AG04450 (cell line): ENCODE measurements at regions not wholly inside any gene's neighbourhood (a gene's known extent, or its start where the extent isn't known, plus 50 kb on each side); places are given as distances from the start of the nearest gene placed in this dataset.

Experiments
- CTCF ChIA-PET: fragments of 300-600, 350-600 bp; formaldehyde crosslinking; extraction: SDS; loops from one replicate; lab custom pipeline; 2022; ENCODE audit warnings: antibody characterized with exemption, inconsistent platforms; lab: Charles Lee
- POLR2A ChIA-PET: fragments of 350-600 bp; formaldehyde crosslinking; extraction: SDS; loops from one replicate; lab custom pipeline; 2021; ENCODE audit warnings: antibody characterized with exemption, inconsistent platforms; lab: Yijun Ruan, JAX
- DNase-seq: peaks from one replicate; pipeline ENCODE4 v3.0.0-alpha.2; 2011; ENCODE audit warnings: low read depth, low spot score
- H3K27ac ChIP-seq: one replicate; pipeline ENCODE4 v1.5.1; 2012; ENCODE audit warnings: low read depth, low read length, control low read depth
- H3K27me3 ChIP-seq: one replicate; pipeline ENCODE4 v1.6.0; 2012; ENCODE audit warnings: low read length; ENCODE audit not compliant: control insufficient read depth, insufficient read depth
- H3K4me3 ChIP-seq: 2 replicates; pipeline ENCODE4 v1.5.1; 2011; ENCODE audit warnings: mild to moderate bottlenecking, low read depth, low read length, control low read depth
- H3K9me3 ChIP-seq: 2 replicates; pipeline ENCODE4 v1.5.1; 2012; ENCODE audit warnings: low read length; ENCODE audit not compliant: control insufficient read depth, insufficient read depth
- TF ChIP-seq, protein P1 (sequence below): IDR thresholded peaks from 2 replicates; pipeline ENCODE4 v1.5.1; 2011; ENCODE audit warnings: low read depth, low read length, control low read depth, inconsistent platforms

DNA sequence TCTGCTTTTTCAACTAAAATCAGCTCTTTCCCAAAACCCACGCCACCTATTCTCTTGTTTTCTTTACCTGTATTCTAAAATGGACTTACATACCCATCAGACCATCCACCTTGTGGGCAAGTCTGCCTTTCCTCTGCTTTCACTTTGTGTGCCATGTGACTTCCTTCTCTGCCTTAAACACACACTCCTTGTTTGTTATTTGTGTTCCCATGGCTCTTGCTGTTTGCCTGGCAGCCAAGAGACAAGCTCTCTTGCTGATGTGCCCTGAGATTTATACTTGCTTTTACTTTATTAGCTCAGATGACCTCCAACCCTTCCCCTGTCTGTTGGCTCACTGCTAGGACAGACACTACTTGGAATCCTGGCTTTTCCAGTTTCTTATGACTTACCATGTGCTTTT is 309.7 kb upstream of the LRRTM4 start:
- DNase-seq = no peak
- ChIA-PET CTCF (no interaction called here), POLR2A (no interaction called here)
- TF ChIP-seq, protein P1, sequence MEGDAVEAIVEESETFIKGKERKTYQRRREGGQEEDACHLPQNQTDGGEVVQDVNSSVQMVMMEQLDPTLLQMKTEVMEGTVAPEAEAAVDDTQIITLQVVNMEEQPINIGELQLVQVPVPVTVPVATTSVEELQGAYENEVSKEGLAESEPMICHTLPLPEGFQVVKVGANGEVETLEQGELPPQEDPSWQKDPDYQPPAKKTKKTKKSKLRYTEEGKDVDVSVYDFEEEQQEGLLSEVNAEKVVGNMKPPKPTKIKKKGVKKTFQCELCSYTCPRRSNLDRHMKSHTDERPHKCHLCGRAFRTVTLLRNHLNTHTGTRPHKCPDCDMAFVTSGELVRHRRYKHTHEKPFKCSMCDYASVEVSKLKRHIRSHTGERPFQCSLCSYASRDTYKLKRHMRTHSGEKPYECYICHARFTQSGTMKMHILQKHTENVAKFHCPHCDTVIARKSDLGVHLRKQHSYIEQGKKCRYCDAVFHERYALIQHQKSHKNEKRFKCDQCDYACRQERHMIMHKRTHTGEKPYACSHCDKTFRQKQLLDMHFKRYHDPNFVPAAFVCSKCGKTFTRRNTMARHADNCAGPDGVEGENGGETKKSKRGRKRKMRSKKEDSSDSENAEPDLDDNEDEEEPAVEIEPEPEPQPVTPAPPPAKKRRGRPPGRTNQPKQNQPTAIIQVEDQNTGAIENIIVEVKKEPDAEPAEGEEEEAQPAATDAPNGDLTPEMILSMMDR = no peak
- H3K27me3 ChIP-seq = no peaks in the 10 kb centered on the region
- peaks cover 17% of the 10 kb centered on the region; the same call in 1 of the 2 replicates for H3K9me3 ChIP-seq
- H3K27ac ChIP-seq = no peak overlapping the region
- H3K4me3 ChIP-seq = no peak overlapping the region

DNA sequence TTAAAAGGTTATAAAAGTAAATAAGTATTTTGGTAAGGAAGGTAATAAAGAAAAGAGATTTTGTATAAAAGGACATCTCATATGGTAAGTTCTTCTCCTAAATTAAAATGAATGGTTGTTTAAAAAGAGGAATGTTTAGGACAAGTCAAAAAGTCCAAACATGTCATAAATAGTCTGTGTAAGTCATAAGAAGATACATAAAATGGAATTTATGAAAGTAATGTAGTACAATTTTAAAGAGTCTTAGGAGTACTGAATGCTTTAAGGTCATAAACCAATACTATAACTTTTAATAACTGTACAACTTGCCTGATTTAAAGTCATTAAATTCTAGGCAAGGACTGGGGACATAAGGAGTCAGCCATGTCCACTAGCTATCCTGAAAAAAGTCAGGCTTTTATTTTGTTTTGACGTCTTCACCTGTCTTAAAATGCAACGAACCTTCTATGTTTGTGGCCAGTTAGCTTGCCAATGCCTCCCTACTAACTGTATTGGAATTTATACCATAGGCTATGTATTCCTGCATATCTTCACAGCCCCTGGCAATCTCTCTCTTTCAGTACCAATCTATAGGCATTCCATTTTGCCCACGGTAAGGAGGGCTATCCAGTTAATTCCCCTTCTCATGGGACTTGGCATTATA is 312.3 kb upstream of the LRRTM4 start:
- ChIA-PET CTCF (no interaction called here), POLR2A (no interaction called here)
- DNase-seq = no peak
- TF ChIP-seq, protein P1 = no peak
- Histone ChIP-seq H3K27me3 (no peaks in the 10 kb centered on the region), H3K9me3 (peaks cover 17% of the 10 kb centered on the region; the same call in 1 of the 2 replicates), H3K4me3 (no peak overlapping the region), H3K27ac (no peak overlapping the region)

DNA sequence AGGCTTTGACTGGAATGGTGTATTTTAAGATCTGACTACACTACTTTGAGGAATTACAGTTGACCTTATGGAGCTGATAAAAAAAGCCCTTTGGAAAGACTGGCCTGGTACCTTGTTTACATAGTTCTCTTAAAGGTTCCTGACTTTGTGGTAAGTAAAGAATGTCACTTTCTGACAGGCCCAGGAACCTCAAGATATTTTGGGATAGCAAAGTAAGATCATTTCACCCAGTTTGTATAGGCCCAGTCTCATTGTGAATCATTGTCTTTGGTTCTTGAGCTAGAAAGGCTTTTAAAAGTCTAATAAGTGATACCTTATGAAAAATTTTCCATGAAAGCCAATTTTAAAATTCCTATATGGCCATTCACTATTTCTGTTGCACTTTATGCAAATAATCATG is 316.3 kb upstream of the LRRTM4 start:
- Histone ChIP-seq H3K9me3 (peaks cover 9% of the 10 kb centered on the region; the same call in 1 of the 2 replicates), H3K4me3 (no peak overlapping the region), H3K27me3 (no peaks in the 10 kb centered on the region), H3K27ac (no peak overlapping the region)
- no peak for DNase-seq
- TF ChIP-seq, protein P1 = no peak
- ChIA-PET POLR2A (no interaction called here), CTCF (interaction anchor here (0.9 kb wide), 1 partner anchor 98 kb away, joined by 3 read pairs; no protein-coding TSS in a partner anchor)

DNA sequence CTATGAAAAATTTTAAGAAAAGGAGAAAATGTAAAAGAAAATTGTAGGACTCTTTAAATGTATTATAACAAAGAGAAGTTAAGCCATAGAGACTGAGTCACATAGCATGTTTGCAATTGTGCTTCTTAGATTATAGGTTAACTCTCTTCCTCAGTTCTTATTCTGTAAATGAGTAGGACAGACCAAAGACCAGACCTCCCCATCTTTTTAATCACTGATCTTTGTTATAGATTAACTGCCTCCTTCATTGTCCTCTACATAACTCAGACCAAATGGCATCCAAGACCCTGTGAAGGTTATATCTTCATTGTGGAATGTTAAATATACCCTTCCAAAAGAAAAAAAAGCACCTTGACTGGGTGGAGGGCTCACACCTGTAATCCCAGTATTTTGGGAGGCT is 316.9 kb upstream of the LRRTM4 start:
- H3K27ac ChIP-seq = no peak overlapping the region
- peaks cover 6% of the 10 kb centered on the region; the same call in 1 of the 2 replicates for H3K9me3 ChIP-seq
- TF ChIP-seq, protein P1 = no peak
- no peaks in the 10 kb centered on the region for H3K27me3 ChIP-seq
- CTCF ChIA-PET = no interaction called here
- no peak for DNase-seq
- POLR2A ChIA-PET = no interaction called here
- no peak overlapping the region for H3K4me3 ChIP-seq

DNA sequence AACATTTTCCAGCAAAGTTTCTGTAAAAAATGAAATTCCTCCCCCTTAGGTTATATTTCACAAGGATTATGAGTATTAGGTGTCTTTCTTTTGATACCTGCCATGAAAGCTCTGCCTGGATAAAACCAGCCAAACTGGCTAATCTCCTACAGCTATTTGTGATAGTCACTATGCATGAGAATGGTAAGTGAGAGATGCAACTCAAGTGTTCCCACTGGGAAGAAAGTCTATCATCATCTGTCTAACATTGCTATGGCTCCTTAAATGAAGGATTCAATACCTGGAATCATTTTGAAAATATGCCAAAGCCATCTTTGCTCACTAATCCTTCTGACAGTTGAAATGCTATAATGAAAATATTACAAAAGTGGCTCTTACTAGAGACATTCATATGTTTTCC is 339.9 kb upstream of the LRRTM4 start:
- ChIA-PET POLR2A (no interaction called here), CTCF (no interaction called here)
- no peaks in the 10 kb centered on the region for H3K27me3 ChIP-seq

More for the DNA sequence above, 339.9 kb upstream of the LRRTM4 start:
- Histone ChIP-seq H3K27ac (no peak overlapping the region), H3K4me3 (no peak overlapping the region), H3K9me3 (peaks cover 13% of the 10 kb centered on the region)
- no peak for DNase-seq
- TF ChIP-seq, protein P1 = no peak
